ENCODE measurements at regions not wholly inside any gene's neighbourhood (a gene's known extent, or its start where the extent isn't known, plus 50 kb on each side); places are given as distances from the start of the nearest gene placed in this dataset.

- no peak for DNase-seq (ENCODE audit: low read depth in 2 of 2)
Measured at GRCh38 chr12:64931321-64931720, 106.9 kb downstream of the TBC1D30 start.

- DNase-seq (ENCODE audit: low read depth in 2 of 2): no peak
Measured at GRCh38 chr12:64931981-64932380, 107.5 kb downstream of the TBC1D30 start.

- no peak for DNase-seq (ENCODE audit: low read depth in 2 of 2)
Measured at GRCh38 chr12:64933791-64934190, 109.3 kb downstream of the TBC1D30 start.

GRCh38 chr12:64937452-64937851 lies 113.0 kb downstream of the TBC1D30 start:
- DNase-seq (ENCODE audit: low read depth in 2 of 2): no peak

GRCh38 chr12:64938179-64938578 lies 113.7 kb downstream of the TBC1D30 start:
- DNase-seq (ENCODE audit: low read depth in 2 of 2): no peak

- DNase-seq (ENCODE audit: low read depth in 2 of 2): peak; percentile 11 to 14
Measured at GRCh38 chr12:64943686-64944085, 119.2 kb downstream of the TBC1D30 start.

GRCh38 chr12:64944966-64945365 lies 120.5 kb downstream of the TBC1D30 start:
- DNase-seq (ENCODE audit: low read depth in 2 of 2): no peak

GRCh38 chr12:64946132-64946829 lies 121.8 kb downstream of the TBC1D30 start:
- no peak for DNase-seq (ENCODE audit: low read depth in 2 of 2)

- DNase-seq (ENCODE audit: low read depth in 2 of 2): no peak
Measured at GRCh38 chr12:64950711-64951298, 126.4 kb downstream of the TBC1D30 start.

GRCh38 chr12:64951944-64952343 lies 127.5 kb downstream of the TBC1D30 start:
- no peak for DNase-seq (ENCODE audit: low read depth in 2 of 2)

- DNase-seq (ENCODE audit: low read depth in 2 of 2): no peak
Measured at GRCh38 chr12:64955746-64956145, 131.3 kb downstream of the TBC1D30 start.

GRCh38 chr12:64965920-64966319 lies 141.5 kb downstream of the TBC1D30 start:
- no peak for DNase-seq (ENCODE audit: low read depth in 2 of 2)

GRCh38 chr12:64968989-64969819 lies 144.8 kb downstream of the TBC1D30 start:
- no peak for DNase-seq (ENCODE audit: low read depth in 2 of 2)

- no peak for DNase-seq (ENCODE audit: low read depth in 2 of 2)
Measured at GRCh38 chr12:64976131-64976530, 145.0 kb downstream of the WIF1 start.

GRCh38 chr12:64983771-64984278 lies 137.3 kb downstream of the WIF1 start:
- DNase-seq (ENCODE audit: low read depth in 2 of 2): no peak

- DNase-seq (ENCODE audit: low read depth in 2 of 2): no peak
Measured at GRCh38 chr12:64991121-64991611, 129.9 kb downstream of the WIF1 start.

GRCh38 chr12:64992116-64992515 lies 129.0 kb downstream of the WIF1 start:
- DNase-seq (ENCODE audit: low read depth in 2 of 2): no peak

- DNase-seq (ENCODE audit: low read depth in 2 of 2): no peak
Measured at GRCh38 chr12:64992641-64993040, 128.5 kb downstream of the WIF1 start.

GRCh38 chr12:64993461-64993860 lies 127.6 kb downstream of the WIF1 start:
- DNase-seq (ENCODE audit: low read depth in 2 of 2): no peak

- DNase-seq (ENCODE audit: low read depth in 2 of 2): no peak
Measured at GRCh38 chr12:64995816-64996215, 125.3 kb downstream of the WIF1 start.

- DNase-seq (ENCODE audit: low read depth in 2 of 2): no peak
Measured at GRCh38 chr12:64997858-64998257, 123.2 kb downstream of the WIF1 start.

GRCh38 chr12:64998371-64999147 lies 122.5 kb downstream of the WIF1 start:
- DNase-seq (ENCODE audit: low read depth in 2 of 2): no peak

All from fibroblast of skin of left biceps (primary cell).